ENCODE measurements at regions not wholly inside any gene's neighbourhood (a gene's known extent, or its start where the extent isn't known, plus 50 kb on each side); places are given as distances from the start of the nearest gene placed in this dataset.

GRCh38 chr13:108006619-108007018 lies 208.7 kb downstream of the LIG4 start:
- no peak for DNase-seq

- peak in 17 of 58 donors; percentile 3 to 54 (median 5) for DNase-seq
These were observed 210.1 kb downstream of the LIG4 start for GRCh38 chr13:108005231-108005630.

GRCh38 chr13:108003626-108004025 lies 211.7 kb downstream of the LIG4 start:
- DNase-seq = no peak

- DNase-seq = no peak
These were observed 214.3 kb downstream of the LIG4 start for GRCh38 chr13:108000998-108001397.

GRCh38 chr13:107999751-108000150 lies 215.6 kb downstream of the LIG4 start:
- DNase-seq = no peak

- no peak for DNase-seq
These were observed 221.2 kb downstream of the LIG4 start for GRCh38 chr13:107994137-107994536.

- DNase-seq = no peak
These were observed 221.9 kb downstream of the LIG4 start for GRCh38 chr13:107993239-107993949.

- no peak for DNase-seq
These were observed 222.8 kb downstream of the LIG4 start for GRCh38 chr13:107992542-107992941.

- DNase-seq = peak in 4 of 58 donors; percentile 2 to 8 (median 4)
These were observed 238.2 kb downstream of the LIG4 start for GRCh38 chr13:107977071-107977574.

GRCh38 chr13:107976628-107977027 lies 238.7 kb downstream of the LIG4 start:
- no peak for DNase-seq

- DNase-seq = no peak
These were observed 240.9 kb downstream of the LIG4 start for GRCh38 chr13:107974409-107974808.

- no peak for DNase-seq
These were observed 245.8 kb downstream of the LIG4 start for GRCh38 chr13:107969546-107969945.

GRCh38 chr13:107968470-107968869 lies 246.9 kb downstream of the LIG4 start:
- DNase-seq = no peak

- DNase-seq = no peak
These were observed 250.9 kb downstream of the LIG4 start for GRCh38 chr13:107964395-107964794.

- no peak for DNase-seq
These were observed 253.3 kb downstream of the LIG4 start for GRCh38 chr13:107961849-107962608.

- DNase-seq = no peak
These were observed 255.0 kb downstream of the LIG4 start for GRCh38 chr13:107960301-107960700.

- DNase-seq = no peak
These were observed 258.4 kb downstream of the LIG4 start for GRCh38 chr13:107956889-107957288.

- DNase-seq = no peak
These were observed 273.2 kb downstream of the LIG4 start for GRCh38 chr13:107942030-107942617.

- no peak for DNase-seq
These were observed 273.8 kb downstream of the LIG4 start for GRCh38 chr13:107941345-107942029.

- no peak for DNase-seq
These were observed 277.5 kb downstream of the LIG4 start for GRCh38 chr13:107937848-107938247.

GRCh38 chr13:107931056-107931455 lies 284.3 kb downstream of the LIG4 start:
- DNase-seq = no peak

GRCh38 chr13:107928762-107929161 lies 286.6 kb downstream of the LIG4 start:
- DNase-seq = no peak

Measured in anterior cingulate cortex (tissue), 58 donors.